ENCODE measurements at regions not wholly inside any gene's neighbourhood (a gene's known extent, or its start where the extent isn't known, plus 50 kb on each side); places are given as distances from the start of the nearest gene placed in this dataset.
A peak's percentile ranks its signal among the peaks of the same experiment; 100 is the strongest.
"Not testable (repeated sequence)": the region's sequence is repeated elsewhere in the genome, so short reads cannot be mapped to it uniquely, and the experiment has no call there.

- intact Hi-C loops (cut with micrococcal nuclease): no loop called here
- Mint-ChIP-seq H3K4me1 (ENCODE audit: low read depth) (no peaks in the 10 kb centered on the region), H3K27ac (no peak overlapping the region), H3K4me3 (no peak overlapping the region), H3K36me3 (ENCODE audit: low read depth) (no peaks in the 10 kb centered on the region), H3K27me3 (no peaks in the 10 kb centered on the region), H3K9me3 (peaks cover 14% of the 10 kb centered on the region)
Measured at GRCh38 chr5:40430101-40430710, 249.5 kb upstream of the PTGER4 start.

- H3K9me3 Mint-ChIP-seq: peaks cover 16% of the 10 kb centered on the region
- H3K4me1 Mint-ChIP-seq (ENCODE audit: low read depth): no peaks in the 10 kb centered on the region
- intact Hi-C loops (cut with micrococcal nuclease): no loop called here
- no peaks in the 10 kb centered on the region for H3K36me3 Mint-ChIP-seq (ENCODE audit: low read depth)
- no peak overlapping the region for H3K4me3 Mint-ChIP-seq
- no peak overlapping the region for H3K27ac Mint-ChIP-seq
- no peaks in the 10 kb centered on the region for H3K27me3 Mint-ChIP-seq
Measured at GRCh38 chr5:40429258-40430100, 250.2 kb upstream of the PTGER4 start.

GRCh38 chr5:40428815-40429214, 250.9 kb upstream of the PTGER4 start:
- H3K27ac Mint-ChIP-seq: no peak overlapping the region
- no peaks in the 10 kb centered on the region for H3K4me1 Mint-ChIP-seq (ENCODE audit: low read depth)

GRCh38 chr5:40428126-40428525, 251.6 kb upstream of the PTGER4 start:
- peaks cover 22% of the 10 kb centered on the region for H3K9me3 Mint-ChIP-seq

More at GRCh38 chr5:40428815-40429214, 250.9 kb upstream of the PTGER4 start:
- H3K36me3 Mint-ChIP-seq (ENCODE audit: low read depth): no peaks in the 10 kb centered on the region
- H3K27me3 Mint-ChIP-seq: no peaks in the 10 kb centered on the region
- no peak overlapping the region for H3K4me3 Mint-ChIP-seq
- intact Hi-C loops (cut with micrococcal nuclease): no loop called here
- peaks cover 16% of the 10 kb centered on the region for H3K9me3 Mint-ChIP-seq

GRCh38 chr5:40417046-40417810, 262.5 kb upstream of the PTGER4 start:
- peaks cover 18% of the 10 kb centered on the region for H3K9me3 Mint-ChIP-seq
- intact Hi-C loops (cut with micrococcal nuclease); H3K36me3 Mint-ChIP-seq (ENCODE audit: low read depth); H3K4me3 Mint-ChIP-seq; H3K27ac Mint-ChIP-seq; H3K27me3 Mint-ChIP-seq: not testable (repeated sequence)
- H3K4me1 Mint-ChIP-seq (ENCODE audit: low read depth): peaks cover 14% of the 10 kb centered on the region

More at GRCh38 chr5:40428126-40428525, 251.6 kb upstream of the PTGER4 start:
- no peaks in the 10 kb centered on the region for H3K4me1 Mint-ChIP-seq (ENCODE audit: low read depth)
- no peaks in the 10 kb centered on the region for H3K36me3 Mint-ChIP-seq (ENCODE audit: low read depth)
- no peak overlapping the region for H3K27ac Mint-ChIP-seq
- H3K27me3 Mint-ChIP-seq: no peaks in the 10 kb centered on the region
- intact Hi-C loops (cut with micrococcal nuclease): no loop called here
- H3K4me3 Mint-ChIP-seq: no peak overlapping the region

DNA sequence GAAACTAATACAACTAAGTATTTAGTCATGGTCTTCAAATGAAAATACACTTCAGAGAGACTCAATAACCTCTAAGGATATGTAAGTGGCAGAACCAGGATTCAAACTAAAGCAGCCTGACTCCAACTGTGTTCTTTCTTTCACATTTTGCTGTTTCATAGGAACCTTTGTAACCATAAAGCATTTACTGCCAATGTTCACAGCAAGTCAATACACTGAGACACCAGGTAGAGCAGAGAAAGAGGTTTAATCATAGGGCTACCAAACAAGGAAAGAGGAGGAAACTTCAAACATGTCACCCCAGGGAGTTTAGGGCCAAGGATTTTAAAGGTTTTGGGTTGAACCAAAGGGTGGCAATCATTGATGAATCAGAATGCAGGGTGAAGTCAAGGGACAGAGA, 263.1 kb upstream of the PTGER4 start:
- intact Hi-C loops (cut with micrococcal nuclease): no loop called here
- Mint-ChIP-seq H3K27ac (no peak overlapping the region), H3K4me3 (no peak overlapping the region), H3K4me1 (ENCODE audit: low read depth) (peaks cover 20% of the 10 kb centered on the region), H3K36me3 (ENCODE audit: low read depth) (no peaks in the 10 kb centered on the region), H3K9me3 (peaks cover 16% of the 10 kb centered on the region), H3K27me3 (no peaks in the 10 kb centered on the region)

DNA sequence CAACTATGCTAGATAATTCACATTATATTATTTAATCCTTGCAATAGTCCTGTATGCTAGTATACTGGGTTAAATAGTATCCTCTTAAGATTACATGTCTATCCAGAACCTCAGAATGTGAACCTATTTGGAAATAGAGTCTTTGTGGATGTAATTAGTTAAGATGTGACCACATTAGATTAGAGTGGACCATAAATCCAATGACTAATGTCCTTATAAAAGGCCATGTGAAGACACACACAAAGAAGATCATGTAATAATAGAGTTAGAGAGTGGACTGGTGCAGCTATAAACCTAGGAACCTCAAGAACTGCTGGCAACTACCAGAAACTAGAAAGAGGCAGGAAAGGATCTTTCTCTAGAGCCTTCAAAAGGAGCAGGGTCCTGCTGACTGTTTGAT, 263.6 kb upstream of the PTGER4 start:
- Mint-ChIP-seq H3K4me3 (no peak overlapping the region), H3K9me3 (peaks cover 16% of the 10 kb centered on the region), H3K36me3 (ENCODE audit: low read depth) (no peaks in the 10 kb centered on the region), H3K27ac (no peak overlapping the region), H3K4me1 (ENCODE audit: low read depth) (peaks cover 25% of the 10 kb centered on the region), H3K27me3 (no peaks in the 10 kb centered on the region)
- intact Hi-C loops (cut with micrococcal nuclease): no loop called here

DNA sequence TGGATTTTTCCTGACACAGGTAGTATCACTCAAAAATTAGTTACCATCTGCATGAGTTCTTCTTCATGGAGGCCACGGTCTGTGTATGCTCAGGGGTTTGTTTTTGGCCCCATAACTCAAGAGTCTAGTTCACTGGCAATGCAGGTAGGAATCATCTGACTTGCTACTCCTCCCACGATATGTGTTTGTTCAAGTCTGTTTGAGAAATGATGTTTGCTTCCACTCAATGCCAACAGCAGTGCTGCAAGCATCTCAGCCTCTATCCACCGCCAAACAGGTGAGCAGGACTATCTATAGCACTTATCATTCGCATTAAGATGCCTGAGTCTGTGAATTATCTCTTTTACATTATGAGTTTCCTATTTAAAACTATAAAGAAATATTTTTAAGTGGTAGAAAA, 264.8 kb upstream of the PTGER4 start:
- Mint-ChIP-seq H3K4me3 (no peak overlapping the region), H3K9me3 (peaks cover 18% of the 10 kb centered on the region), H3K27ac (no peak overlapping the region), H3K4me1 (ENCODE audit: low read depth) (peaks cover 36% of the 10 kb centered on the region), H3K36me3 (ENCODE audit: low read depth) (no peaks in the 10 kb centered on the region), H3K27me3 (no peaks in the 10 kb centered on the region)
- intact Hi-C loops (cut with micrococcal nuclease): no loop called here

GRCh38 chr5:40413743-40414142, 266.0 kb upstream of the PTGER4 start:
- Mint-ChIP-seq H3K36me3 (ENCODE audit: low read depth) (no peaks in the 10 kb centered on the region), H3K27ac (no peak overlapping the region), H3K9me3 (peaks cover 16% of the 10 kb centered on the region), H3K27me3 (no peaks in the 10 kb centered on the region), H3K4me1 (ENCODE audit: low read depth) (peaks cover 37% of the 10 kb centered on the region), H3K4me3 (no peak overlapping the region)
- intact Hi-C loops (cut with micrococcal nuclease): no loop called here

- Mint-ChIP-seq H3K27ac (no peak overlapping the region), H3K9me3 (peaks cover 18% of the 10 kb centered on the region), H3K4me3 (no peak overlapping the region), H3K4me1 (ENCODE audit: low read depth) (peaks cover 35% of the 10 kb centered on the region), H3K36me3 (ENCODE audit: low read depth) (no peaks in the 10 kb centered on the region), H3K27me3 (no peaks in the 10 kb centered on the region)
- intact Hi-C loops (cut with micrococcal nuclease): no loop called here
Measured at GRCh38 chr5:40412771-40413170, 266.9 kb upstream of the PTGER4 start.

DNA sequence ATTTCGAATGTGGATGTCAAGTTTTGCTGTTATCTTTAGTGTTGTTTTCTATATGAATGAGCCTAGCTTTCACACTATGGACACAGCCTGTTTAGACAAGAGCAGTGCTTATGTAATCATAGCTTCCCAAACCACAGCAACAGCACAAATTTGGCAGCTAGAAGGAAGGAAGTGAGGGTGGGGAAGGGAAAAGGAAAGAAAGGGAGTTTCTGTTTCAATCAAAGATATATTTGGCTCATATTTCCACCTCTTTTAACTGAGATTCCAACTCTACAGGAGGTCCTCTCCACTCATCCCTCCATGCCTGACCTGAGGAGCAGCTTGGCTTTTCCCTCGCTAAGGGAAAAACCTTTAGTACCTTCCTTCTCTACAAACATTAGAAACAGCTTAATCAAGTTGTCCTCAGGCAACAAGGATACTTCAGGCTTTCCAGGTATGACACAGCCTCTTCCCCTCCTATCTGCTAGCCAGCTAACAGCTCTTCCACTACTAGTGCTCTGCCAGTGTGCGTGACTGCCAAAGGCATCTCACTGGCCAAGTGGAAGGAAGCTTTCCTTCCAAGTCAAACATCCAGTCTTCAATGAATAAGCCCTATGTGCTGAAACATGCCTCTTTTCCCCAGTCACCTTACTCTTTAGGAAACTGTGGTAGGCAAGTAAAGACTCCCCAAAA, 268.6 kb upstream of the PTGER4 start:
- H3K36me3 Mint-ChIP-seq (ENCODE audit: low read depth): no peaks in the 10 kb centered on the region
- H3K4me3 Mint-ChIP-seq: no peak overlapping the region
- peak overlapping the region; percentile 72 for H3K27ac Mint-ChIP-seq
- H3K9me3 Mint-ChIP-seq: peaks cover 26% of the 10 kb centered on the region
- intact Hi-C loops (cut with micrococcal nuclease): no loop called here
- no peaks in the 10 kb centered on the region for H3K27me3 Mint-ChIP-seq
- peaks cover 45% of the 10 kb centered on the region for H3K4me1 Mint-ChIP-seq (ENCODE audit: low read depth)

DNA sequence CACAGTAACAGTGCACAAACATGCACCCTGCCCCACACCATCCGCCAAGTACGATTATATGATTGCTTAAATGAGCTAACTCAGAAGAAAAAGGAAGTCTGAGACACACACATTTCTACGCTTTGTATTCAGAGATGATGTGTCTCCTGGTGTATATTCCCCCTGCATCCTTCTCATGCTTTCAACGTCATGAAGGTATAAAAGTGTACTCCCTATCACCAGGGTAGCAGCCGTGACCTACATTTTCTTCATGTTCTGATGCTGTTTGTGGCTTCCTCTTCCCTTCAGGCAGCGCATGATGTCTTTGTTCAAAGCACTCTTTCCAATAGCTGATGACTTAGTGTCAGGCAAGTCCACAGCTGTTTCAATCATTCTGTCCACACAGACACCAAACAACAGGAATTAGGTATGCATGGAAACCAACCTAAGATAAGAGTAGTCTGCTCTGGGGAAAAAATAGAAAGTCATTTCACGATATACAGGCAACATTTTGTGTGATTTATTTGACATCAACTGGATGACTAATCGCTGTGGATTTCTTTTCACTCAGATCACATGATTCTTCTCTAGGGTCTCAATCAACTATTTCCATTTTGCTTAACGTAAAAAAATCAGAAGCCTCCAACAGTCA, 269.4 kb upstream of the PTGER4 start:
- peak overlapping the region; percentile 72 for H3K27ac Mint-ChIP-seq
- no peaks in the 10 kb centered on the region for H3K36me3 Mint-ChIP-seq (ENCODE audit: low read depth)
- H3K9me3 Mint-ChIP-seq: peaks cover 26% of the 10 kb centered on the region
- no peaks in the 10 kb centered on the region for H3K27me3 Mint-ChIP-seq
- no peak overlapping the region for H3K4me3 Mint-ChIP-seq
- intact Hi-C loops (cut with micrococcal nuclease): no loop called here
- H3K4me1 Mint-ChIP-seq (ENCODE audit: low read depth): peaks cover 45% of the 10 kb centered on the region

GRCh38 chr5:40409601-40410000, 270.1 kb upstream of the PTGER4 start:
- intact Hi-C loops (cut with micrococcal nuclease): no loop called here
- H3K4me1 Mint-ChIP-seq (ENCODE audit: low read depth): peaks cover 46% of the 10 kb centered on the region

More at GRCh38 chr5:40409601-40410000, 270.1 kb upstream of the PTGER4 start:
- Mint-ChIP-seq H3K4me3 (peak overlapping the region; percentile 10), H3K27me3 (no peaks in the 10 kb centered on the region), H3K36me3 (ENCODE audit: low read depth) (no peaks in the 10 kb centered on the region), H3K27ac (peak overlapping the region; percentile 72), H3K9me3 (peaks cover 26% of the 10 kb centered on the region)
